NCI-H748 (cell line): ENCODE measurements at regions not wholly inside any gene's neighbourhood (a gene's known extent, or its start where the extent isn't known, plus 50 kb on each side); places are given as distances from the start of the nearest gene placed in this dataset.
A peak's percentile ranks its signal among the peaks of the same experiment; 100 is the strongest.
"Not testable (repeated sequence)": the region's sequence is repeated elsewhere in the genome, so short reads cannot be mapped to it uniquely, and the experiment has no call there.

Experiments used
- DNase-seq: peaks from one replicate; lab custom pipeline; 2025; ENCODE audit not compliant: unreplicated experiment; lab: John Stamatoyannopoulos, UW

DNA sequence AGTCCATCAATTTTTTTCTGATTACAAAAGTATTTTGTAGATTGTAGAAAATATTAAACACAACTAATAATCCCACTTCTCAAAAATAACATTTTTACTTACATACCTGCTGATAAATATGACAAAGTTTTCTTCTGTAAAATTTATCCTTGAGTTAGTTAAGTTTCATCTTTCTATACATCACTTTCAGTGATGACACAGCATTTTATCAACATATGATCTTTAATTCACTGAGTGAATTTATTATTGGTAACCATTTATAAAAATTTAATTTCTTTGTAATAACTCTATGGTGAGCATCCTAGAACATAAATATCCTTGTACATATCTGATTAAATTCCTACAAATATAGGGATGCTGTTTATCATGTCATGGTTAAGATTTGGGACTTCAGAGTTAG is 385.0 kb upstream of the SLC35B3 start:
- no peak for DNase-seq

GRCh38 chr6:8819446-8819845 is 384.1 kb upstream of the SLC35B3 start:
- DNase-seq, result no peak

DNA sequence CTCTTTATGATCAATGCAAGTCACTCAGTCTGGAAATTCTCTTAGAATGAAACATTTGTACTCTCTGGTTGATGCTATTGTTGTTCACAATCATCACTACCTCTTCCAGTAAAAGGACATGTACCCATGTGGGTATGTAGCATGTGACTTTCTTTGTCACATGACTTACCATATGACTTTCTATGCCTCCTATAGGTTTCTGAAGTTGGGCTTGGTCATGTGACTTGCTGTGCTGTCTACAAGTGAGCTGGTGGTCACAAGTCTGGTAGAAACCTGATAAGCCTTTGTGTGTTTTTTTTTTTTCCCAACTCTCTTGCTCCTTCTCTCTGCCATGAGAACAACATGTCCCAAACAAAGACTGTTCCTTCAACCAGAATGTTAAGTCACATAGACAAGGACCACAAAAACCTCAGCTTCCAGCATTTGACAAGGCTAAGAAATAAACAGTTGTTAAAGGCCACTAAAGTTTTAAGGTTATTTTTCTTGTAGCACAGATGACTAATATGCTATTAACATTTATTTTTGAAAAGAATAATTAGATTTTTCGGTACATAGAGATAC is 379.2 kb upstream of the SLC35B3 start:
- no peak for DNase-seq

DNA sequence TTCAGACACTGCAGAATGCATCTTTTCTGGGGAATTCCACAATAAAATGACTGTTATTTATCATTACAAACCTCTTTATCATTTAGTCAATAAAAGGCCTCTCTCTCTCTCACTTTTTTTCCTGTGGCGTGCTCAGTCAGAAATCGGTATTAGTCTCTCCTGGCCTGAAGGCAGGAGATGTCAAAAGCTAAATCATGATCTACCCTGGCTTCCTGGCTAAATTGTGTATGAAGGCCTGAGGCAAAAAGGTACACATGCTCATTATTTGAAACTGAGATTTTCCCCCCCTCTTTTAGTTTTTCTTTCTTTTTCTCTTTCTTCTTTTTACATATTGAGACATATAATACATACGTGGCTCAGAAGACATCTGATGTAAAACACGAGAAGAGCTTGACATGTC is 375.0 kb upstream of the SLC35B3 start:
- no peak for DNase-seq

DNA sequence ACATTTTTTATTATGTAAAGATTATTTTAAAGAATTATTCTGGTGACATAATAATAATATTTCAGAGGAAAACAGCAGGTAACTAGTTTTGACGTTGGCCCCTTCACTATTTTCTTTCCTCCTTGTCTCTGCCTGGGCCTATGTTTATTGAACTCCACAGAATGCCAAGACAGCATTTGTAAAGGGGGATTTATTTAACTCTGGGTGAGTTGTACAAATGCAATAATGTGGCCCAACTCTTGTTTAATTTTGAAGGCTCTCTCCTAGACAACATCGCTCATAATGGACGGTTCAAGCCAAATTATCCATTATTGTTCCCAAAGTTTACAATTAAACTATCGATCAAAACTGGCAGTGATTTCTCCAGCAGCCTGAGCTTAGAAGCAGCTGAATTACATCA is 374.3 kb upstream of the SLC35B3 start:
- no peak for DNase-seq

- DNase-seq, result peak; percentile 70
Measured at GRCh38 chr6:8803181-8803760, 367.9 kb upstream of the SLC35B3 start.

DNA sequence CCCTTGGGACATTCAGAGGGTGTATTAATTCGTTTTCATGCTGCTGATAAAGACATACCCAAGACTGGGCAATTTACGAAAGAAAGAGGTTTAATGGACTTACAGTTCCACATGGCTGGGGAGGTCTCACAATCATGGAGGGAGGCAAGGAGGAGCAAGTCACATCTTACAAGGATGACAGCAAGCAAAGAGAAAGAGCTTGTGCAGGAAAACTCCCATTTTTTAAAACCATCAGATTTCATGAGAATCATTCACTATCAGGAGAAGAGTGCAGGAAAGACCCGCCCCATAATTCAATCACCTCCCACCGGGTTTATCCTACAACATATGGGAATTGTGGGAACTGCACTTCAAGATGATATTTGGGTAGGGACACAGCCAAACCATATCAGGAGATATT is 367.1 kb upstream of the SLC35B3 start:
- not testable (repeated sequence) for DNase-seq

DNA sequence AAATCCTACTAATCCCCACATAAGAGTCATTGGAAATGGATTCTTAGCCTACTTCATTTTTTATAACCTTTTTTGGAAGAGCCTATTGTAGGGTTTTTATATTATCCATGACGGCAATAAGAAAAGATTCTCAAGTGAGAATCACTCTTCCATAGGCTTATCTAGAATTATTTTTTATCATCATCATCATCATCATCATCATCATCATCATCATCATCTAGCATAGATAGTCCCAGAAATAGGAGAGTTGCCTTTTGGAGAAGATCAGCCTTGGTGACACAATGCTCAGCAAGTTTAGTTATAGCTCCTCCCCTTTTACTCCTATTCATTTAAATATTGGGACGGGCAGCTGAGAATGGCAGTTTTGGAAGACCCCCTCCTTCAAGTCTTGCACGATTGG is 359.1 kb upstream of the SLC35B3 start:
- no peak for DNase-seq

DNA sequence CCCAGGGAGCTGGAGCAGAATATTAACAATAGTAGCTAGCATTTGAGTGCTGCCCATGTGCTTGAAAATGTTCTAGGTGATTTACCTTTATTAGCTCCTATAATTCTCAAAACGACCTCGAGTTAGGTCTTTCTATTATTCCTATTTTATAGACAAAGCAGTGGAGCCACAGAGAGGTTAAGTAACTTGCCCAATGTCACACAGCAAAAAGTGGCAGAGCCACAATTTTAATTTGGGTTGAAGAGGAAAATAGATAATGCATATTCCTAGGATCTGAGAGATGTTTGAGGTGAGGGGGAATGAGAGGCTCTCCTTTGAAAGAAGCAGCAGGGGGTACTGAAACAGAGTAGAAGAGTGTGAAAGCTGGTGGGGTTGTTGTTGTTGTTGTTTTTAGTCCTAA is 354.5 kb upstream of the SLC35B3 start:
- DNase-seq, result no peak

- DNase-seq, result no peak
Measured at GRCh38 chr6:8785223-8785622, 349.9 kb upstream of the SLC35B3 start.

DNA sequence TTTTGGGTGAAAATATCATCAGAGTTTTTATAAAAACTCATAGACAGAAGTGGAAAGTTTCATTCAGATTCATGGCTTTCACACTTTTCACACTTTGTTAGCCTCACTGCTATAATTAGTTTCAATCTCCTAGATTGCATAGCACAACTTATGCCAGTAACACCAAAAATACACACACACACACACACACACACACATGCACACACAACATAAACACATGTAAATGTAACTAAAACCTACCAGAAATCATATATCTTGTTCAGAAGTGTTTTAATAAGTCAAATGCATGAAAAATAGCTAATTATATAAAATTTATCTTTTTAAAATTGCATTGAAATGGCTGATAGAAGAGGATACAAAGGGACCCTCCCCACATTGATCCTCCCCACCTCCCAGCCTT is 347.8 kb upstream of the SLC35B3 start:
- DNase-seq, result no peak

- no peak for DNase-seq
Measured at GRCh38 chr6:8780653-8781052, 345.3 kb upstream of the SLC35B3 start.

- no peak for DNase-seq
Measured at GRCh38 chr6:8764733-8765132, 329.4 kb upstream of the SLC35B3 start.

GRCh38 chr6:8760951-8761350 is 325.6 kb upstream of the SLC35B3 start:
- no peak for DNase-seq

DNA sequence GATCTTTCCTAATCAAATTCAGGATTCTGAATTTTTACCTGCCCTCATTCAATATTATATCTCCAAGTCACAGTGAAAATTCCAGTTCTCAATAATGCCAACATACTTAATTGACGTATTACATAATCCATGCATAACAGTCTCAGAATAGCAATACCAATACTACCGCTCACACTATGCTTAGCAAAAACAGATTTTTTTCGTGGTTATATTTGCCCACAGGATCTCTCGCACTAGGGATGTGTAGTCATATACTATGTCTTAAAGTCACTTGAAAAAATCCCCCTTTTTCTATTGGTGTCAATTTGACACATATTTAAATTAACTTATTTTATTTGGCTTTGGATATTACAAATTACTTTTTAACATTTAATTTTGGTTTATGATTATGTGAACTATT is 323.1 kb upstream of the SLC35B3 start:
- no peak for DNase-seq

- DNase-seq, result no peak
Measured at GRCh38 chr6:8750627-8751026, 315.3 kb upstream of the SLC35B3 start.

DNA sequence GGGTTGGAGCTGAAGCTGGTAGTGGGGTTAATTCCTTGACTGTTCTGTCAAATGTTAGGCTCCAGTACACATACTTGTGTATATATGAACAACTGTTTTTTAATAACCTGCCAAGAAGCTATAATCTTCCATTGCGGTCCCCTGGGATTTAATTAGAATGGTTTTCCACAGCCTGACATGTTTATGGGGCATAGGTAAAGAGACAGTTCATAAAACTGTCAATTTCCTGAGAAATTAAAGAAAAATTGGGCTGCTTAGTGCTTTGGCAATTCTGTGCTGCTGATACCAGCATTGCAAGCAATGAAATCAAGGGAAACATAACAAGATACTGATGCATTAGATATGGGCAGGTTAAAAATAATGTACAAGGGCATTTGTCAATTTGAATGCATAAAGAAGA is 314.1 kb upstream of the SLC35B3 start:
- DNase-seq, result no peak

GRCh38 chr6:8743170-8743745 is 307.9 kb upstream of the SLC35B3 start:
- DNase-seq, result peak; percentile 22

DNA sequence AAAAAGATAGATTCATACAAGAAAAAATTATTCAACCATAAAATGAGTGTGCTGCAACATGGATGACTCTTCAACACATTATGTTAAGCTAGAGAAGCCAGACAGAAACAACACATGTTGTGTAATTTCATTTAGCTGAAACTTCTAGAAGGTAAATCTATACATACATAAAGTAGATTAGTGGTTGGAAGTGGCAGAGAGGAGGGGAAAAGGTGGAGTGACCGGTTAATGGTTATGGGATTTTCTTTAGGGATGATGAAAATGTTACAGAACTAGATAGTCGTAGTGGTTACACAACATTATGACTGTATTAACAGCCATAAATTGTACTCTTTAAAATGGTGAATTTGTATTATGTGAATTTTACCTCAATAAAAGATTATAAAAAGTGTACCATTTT is 304.1 kb upstream of the SLC35B3 start:
- no peak for DNase-seq

DNA sequence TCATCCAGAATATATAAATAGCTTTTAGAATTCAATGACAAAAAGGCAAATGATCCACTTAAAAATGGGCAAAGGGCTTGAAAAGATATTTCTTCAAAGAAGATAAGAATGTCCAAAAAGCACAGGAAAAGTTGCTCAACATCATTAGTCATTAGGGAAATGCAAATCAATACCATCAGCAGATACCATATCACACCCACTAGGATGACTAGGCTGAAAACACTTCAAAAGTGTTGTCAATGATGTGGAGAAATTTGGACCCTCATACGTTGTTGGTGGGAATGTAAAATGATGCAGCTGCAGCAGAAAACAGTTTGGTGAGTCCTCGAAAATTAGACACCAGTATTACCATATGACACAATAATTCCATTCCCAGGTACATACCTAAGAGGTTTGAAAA is 303.6 kb upstream of the SLC35B3 start:
- DNase-seq, result no peak

DNA sequence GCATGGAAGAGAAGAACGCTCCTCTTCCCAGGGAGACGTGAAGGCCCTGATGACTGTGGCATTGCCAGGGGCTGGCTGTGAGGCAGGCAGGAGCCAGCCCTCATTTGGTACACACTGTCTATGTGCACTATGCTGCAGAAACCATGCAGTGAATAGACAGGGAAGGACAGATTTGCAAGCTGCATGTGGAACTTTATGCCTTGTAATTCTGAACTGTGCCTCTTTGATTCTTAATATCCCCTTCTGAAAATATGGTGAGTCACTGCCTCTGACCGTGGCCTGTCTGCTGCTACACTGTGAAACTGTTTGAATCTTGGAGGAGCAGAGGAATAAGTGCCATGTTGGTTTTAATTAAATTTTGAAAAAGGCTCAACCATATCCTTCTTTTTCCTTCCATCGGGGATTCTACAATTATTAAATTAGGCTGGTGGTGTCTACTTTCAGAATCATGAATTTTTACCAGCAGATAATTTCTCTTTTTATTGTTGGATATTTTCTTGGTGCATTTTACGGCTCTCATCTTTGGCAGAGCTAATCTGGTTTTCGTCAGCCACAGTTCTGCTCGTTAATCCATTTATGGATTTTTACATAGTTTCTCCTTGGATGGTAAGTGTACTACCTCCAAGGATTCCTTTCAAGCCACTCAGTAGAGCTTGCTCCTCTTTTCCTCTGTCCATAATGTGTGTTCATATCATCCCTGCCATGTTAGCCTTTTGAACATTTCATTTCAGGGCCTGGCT is 301.0 kb upstream of the SLC35B3 start:
- DNase-seq, result no peak

DNA sequence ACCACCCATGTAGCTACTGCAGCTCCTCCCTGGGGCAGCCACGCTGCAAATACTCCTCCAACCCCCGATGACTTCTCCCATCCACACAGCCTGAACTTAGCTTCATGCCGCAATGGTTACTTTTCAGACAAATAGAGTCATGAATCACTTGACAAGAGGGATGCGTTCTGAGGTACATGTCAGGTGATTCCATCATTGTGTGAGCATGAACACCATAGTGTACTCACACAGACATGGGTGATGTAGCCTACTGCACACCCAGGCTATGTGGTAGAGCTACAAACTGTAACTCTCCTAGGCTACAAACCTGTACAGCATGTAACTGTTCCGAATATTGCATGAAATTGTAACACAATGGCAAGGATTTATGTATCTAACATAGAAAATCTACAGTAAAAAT is 298.5 kb upstream of the SLC35B3 start:
- DNase-seq, result no peak
